AG08395 (cell line): ENCODE measurements at regions not wholly inside any gene's neighbourhood (a gene's known extent, or its start where the extent isn't known, plus 50 kb on each side); places are given as distances from the start of the nearest gene placed in this dataset.
"Not testable (repeated sequence)": the region's sequence is repeated elsewhere in the genome, so short reads cannot be mapped to it uniquely, and the experiment has no call there.

Experiments used
- DNase-seq: peaks from one replicate; pipeline ENCODE4 v3.0.0; 2012; ENCODE audit warnings: mixed read lengths, low spot score

DNA sequence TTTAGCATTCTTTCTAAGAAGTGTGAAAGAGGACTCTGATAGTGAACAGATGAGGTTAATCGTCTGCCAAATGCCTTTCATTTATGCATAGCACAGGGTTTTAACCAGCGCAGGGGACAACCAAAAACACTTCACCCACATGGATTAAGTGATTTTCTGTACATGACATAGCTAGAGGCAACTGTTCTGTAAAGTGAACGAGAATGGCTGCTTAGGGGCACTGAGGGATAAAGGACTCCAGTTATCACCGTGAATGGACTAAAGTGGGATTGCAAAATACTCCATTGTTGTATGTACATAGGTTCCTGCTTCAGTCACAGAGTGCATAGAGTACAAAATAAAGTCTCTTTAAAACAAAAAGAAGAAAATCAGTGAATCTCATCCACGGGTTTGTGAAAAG is 456.8 kb downstream of the DMAC1 start:
- no peak for DNase-seq

DNA sequence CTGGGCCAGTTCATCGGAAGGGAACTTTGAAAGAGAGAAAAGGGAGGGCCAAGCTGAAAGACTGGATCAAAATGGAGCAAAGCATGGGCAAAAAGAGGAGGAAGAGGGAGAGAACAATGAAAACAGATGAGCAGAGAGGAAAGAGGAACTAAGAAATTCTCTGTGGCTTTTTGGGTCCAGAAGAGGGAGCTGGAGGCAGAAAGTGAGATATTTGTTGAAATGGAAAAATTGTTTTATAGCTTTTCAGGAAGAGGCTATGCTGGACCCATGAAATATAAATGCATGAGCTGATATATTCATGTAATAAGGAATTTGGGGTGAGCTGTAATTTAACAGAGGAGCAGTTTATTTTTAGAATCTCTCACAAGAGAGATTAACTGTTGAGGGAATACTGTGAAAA is 457.3 kb downstream of the DMAC1 start:
- no peak for DNase-seq

- DNase-seq = no peak
Measured at GRCh38 chr9:7341571-7341970, 458.0 kb downstream of the DMAC1 start.

- no peak for DNase-seq
Measured at GRCh38 chr9:7340451-7340850, 459.1 kb downstream of the DMAC1 start.

DNA sequence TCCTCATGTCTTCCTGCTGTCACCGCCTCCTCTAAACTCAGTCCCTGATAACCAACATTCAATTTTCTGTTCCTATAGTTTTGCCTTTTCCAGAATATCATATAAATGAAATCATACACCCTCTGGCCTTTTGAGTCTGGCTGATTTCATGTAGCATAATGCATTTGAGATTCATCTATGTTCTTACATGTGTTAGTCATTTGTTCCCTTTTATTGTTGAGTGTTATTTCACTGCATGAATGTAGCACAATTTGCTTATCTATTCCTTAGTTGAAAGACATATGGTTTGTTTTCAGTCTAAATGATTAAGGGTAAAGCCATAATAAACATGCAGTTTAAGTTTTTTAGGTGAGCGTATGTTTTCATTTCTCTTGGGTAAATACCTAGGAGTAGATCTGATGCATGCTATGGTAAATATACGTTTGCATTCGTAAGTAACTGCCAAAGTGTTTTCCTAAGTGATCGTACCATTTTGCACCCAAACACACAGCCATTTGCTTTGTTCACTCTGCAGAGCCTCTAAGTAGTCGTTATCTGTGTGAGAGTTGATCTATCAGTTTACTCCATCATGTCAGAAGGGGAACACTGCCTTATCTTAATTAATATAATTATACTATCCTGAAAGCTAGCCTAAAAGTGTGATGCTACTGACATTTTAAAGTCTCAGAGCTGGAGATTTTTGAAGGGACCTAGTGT is 460.8 kb downstream of the DMAC1 start:
- no peak for DNase-seq

GRCh38 chr9:7336356-7337065 is 463.1 kb downstream of the DMAC1 start:
- no peak for DNase-seq

DNA sequence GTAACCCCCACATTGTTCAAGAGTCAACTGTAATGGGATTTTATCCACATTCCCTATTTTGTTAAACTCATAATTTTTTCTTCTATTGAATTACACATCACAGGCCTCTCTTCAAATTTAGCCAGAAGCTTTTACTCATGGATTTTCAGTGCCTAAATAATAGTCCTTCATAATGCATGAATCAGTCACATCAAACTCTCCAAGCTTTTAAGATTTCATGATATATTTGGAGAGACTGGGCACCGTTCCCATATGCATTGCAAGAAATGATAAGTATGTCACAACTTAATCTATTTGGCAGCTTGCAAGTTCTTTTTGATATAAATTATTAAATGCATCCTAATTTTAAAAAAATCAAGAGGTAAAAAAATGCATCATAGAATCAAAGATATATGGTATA is 465.9 kb downstream of the DMAC1 start:
- no peak for DNase-seq

- DNase-seq = no peak
Measured at GRCh38 chr9:7332780-7333179, 466.8 kb downstream of the DMAC1 start.

GRCh38 chr9:7328453-7328852 is 471.1 kb downstream of the DMAC1 start:
- DNase-seq = no peak

GRCh38 chr9:7325995-7326394 is 473.6 kb downstream of the DMAC1 start:
- no peak for DNase-seq

DNA sequence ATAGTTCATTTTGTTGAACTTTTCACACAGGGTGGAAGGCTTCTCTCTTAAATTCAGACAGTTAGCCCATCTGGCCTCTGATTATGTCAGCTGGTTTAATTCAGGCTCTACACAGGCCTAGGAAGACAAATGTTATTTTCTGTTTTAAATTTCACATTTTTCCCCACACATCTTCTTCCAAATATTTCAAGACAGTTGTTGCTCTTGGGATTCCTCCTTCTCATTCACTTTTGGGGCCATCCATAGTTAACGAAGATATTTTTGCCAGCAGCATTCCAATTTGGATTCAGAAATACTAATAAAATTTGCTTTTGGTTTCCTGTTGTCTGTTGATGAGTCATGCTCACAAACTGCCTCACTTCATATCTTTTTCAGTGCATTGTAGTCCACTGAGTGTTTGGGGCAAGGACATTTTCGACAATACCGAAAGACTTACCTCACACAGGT is 475.4 kb downstream of the DMAC1 start:
- peak; percentile 31 for DNase-seq

DNA sequence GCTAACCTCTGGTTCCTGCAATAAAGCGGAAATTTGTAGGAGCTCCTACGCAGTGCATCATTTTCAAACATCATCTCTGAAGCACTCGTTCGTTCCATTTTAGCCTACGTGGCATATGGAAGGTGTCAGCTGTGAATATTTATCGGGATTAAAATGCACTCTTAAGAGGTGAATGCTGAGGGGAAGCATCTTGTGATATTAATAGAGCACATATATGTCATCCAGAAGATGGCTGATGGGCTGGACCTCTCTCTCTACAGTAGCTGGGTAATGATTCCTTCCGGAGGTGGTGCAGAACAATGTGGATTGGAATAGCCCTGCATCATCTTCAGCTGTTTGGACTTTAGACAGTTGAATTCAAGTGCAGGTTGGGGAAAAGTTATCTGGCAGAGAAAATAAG is 478.7 kb downstream of the DMAC1 start:
- DNase-seq = no peak

GRCh38 chr9:7320139-7320538 is 479.4 kb downstream of the DMAC1 start:
- peak; percentile 85 for DNase-seq

DNA sequence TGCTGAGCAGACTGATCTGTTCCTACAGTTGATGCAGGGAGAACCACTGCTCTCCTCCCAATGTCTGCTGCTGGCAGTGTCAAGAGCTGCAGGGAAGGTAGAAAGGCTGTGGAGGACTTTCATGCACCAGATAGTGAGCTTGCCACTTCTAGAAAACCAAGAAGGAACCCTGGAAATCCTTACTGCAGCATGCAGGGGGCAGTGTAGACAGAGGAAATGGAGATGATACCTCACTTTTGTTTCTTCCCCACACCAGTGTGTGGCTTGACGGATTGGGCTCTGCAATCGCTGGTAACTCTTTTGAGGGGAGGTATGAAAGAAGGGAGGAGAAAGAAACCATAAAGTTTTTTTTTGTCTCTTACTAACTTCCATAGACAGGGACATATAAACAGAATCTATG is 480.7 kb downstream of the DMAC1 start:
- no peak for DNase-seq

DNA sequence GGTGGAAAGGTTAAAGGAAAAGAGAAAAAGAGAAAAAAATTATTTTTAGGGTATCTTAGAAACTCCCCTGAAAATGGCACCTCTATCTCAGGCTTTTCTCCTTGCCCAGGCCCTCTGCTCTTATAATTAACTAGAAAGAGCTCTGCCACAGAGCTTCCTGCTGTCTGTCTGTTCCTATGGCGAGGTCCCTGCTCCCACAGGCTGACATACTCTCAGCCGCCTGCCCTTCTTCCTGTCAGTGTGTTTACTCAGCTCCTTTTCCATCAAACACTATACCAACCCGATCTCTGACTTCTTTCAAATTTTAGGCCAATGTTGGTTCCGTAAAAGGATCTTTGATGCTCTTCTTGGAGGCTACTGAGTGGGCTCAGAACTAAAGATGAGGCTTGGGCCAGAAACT is 482.6 kb downstream of the DMAC1 start:
- DNase-seq = no peak

- peak; percentile 54 for DNase-seq
Measured at GRCh38 chr9:7316166-7316795, 483.3 kb downstream of the DMAC1 start.

DNA sequence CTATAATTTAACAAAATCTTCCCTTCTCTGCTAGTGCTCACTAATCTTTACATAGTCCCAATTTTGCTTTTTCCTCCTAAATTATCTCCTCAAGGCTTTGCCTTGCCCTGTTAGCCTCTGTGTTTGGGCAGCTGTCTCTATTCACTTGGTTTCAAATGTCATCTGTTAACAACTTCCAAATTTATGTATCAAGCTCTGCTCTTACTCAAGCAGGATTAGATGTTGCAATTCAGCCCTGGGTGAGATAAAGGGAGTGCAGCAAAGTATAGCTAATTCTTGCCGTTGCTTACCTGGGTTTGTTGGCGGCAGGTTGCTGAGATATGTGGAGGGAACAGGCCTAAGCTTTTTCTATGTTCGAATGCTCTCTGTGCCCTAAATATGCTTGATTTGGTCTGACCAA is 483.8 kb downstream of the DMAC1 start:
- peak; percentile 20 for DNase-seq

- DNase-seq = no peak
Measured at GRCh38 chr9:7315116-7315515, 484.5 kb downstream of the DMAC1 start.

DNA sequence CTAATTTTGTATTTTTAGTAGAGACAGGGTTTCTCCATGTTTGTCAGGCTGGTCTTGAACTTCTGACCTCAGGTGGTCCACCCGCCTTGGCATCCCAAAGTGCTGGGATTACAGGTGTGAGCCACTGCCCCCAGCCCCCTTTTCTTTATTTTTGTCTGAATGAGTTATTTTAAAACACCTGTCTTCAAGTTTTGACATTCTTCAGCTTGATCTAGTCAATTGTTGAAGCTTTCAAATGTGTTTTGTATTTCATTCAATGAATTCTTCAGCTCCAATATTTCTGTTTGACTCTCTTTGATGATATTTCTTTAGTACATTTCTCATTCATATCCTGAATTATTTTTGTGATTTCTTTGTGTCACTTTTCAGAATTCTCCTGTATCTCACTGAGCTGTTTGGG is 486.2 kb downstream of the DMAC1 start:
- DNase-seq = no peak

- not testable (repeated sequence) for DNase-seq
Measured at GRCh38 chr9:7309051-7309450, 490.5 kb downstream of the DMAC1 start.

DNA sequence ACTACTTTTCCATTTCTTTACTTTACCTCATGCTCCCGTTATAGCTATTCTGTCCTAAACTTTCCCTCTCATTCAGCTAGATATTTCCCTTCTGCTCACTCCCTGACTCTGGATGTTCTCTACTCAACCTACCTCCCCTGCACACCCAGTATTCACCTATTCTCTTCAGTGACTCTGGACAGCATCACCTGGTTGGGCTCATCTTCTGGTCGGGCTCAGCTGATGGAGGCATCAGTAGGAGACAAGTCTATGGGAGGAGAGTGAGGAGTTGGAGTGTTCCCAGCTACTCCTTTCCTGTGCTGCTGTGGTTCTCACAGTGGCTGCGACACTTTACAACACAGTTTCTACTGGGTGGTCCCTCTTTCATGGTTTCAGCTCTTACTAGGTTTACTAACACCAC is 493.9 kb downstream of the DMAC1 start:
- no peak for DNase-seq

DNA sequence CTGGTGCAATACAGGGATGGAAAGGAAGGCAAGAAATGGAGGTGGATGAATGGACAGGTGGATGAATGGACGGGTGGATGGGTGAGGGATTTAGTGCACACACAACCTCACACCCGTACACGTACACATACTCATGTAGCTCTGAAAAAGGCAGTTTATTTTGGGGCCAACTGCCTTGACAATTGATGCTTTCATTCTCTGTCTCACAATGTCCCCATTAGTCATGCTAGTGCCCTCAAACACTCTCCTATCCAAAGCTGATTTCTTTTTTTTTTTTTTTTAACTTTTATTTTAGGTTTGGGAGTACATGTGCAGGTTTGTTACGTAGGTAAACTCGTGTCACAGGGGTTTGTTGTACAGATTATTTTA is 495.0 kb downstream of the DMAC1 start:
- no peak for DNase-seq

- no peak for DNase-seq
Measured at GRCh38 chr9:7303907-7304626, 495.5 kb downstream of the DMAC1 start.
